Naive thymus-derived CD8-positive, alpha-beta T cell (primary cell): ENCODE measurements at regions not wholly inside any gene's neighbourhood (a gene's known extent, or its start where the extent isn't known, plus 50 kb on each side); places are given as distances from the start of the nearest gene placed in this dataset.
"Not testable (repeated sequence)": the region's sequence is repeated elsewhere in the genome, so short reads cannot be mapped to it uniquely, and the experiment has no call there.

Experiments
- ATAC-seq, 2 donors: fragments of 150-1000 bp; cut with Tn5 transposase in 1 of 2; sonication (Bioruptor Pico), chemical (Tn5 transposase) in 1 of 2; 1 replicate in 1 of 2; 2 replicates in 1 of 2; pipeline ENCODE4 v1.10.0; 2021; ENCODE audit warnings: mild to moderate bottlenecking in 2 of 2, moderate library complexity in 2 of 2
- POLR2A ChIA-PET: fragments of 350-600 bp; sonication (Branson Sonifier 250); formaldehyde crosslinking; loops from one replicate; lab custom pipeline; 2021; ENCODE audit warnings: antibody characterized with exemption; lab: Charles Lee
- DNase-seq, 10 donors: peaks; one replicate each; pipeline versions ENCODE4 v3.0.0 to v3.0.0-alpha.2; 2020 to 2022
- H3K27ac Mint-ChIP-seq, 10 donors: one replicate each; pipeline ENCODE4 v1.8.0; 2020 to 2022; ENCODE audit warnings: mild to moderate bottlenecking in 10 of 10, mixed read lengths in 10 of 10, moderate library complexity in 4 of 10, inconsistent platforms in 1 of 10
- H3K27me3 Mint-ChIP-seq, 5 donors: one replicate each; pipeline ENCODE4 v1.8.0; 2021 to 2022; ENCODE audit warnings: mixed read lengths in 5 of 5
- H3K36me3 Mint-ChIP-seq, 3 donors: one replicate each; pipeline ENCODE4 v1.8.0; 2020 to 2022; ENCODE audit warnings: mixed read lengths in 3 of 3, mild to moderate bottlenecking in 2 of 3, inconsistent platforms in 1 of 3
- H3K4me1 Mint-ChIP-seq, 4 donors: one replicate each; pipeline ENCODE4 v1.8.0; 2021 to 2022; ENCODE audit warnings: mixed read lengths in 4 of 4
- H3K4me3 Mint-ChIP-seq, 10 donors: one replicate each; pipeline ENCODE4 v1.8.0; 2020 to 2022; ENCODE audit warnings: mild to moderate bottlenecking in 10 of 10, mixed read lengths in 10 of 10, moderate library complexity in 6 of 10, inconsistent platforms in 1 of 10
- H3K9me3 Mint-ChIP-seq, 9 donors: one replicate each; pipeline ENCODE4 v1.8.0; 2020 to 2022; ENCODE audit warnings: mixed read lengths in 9 of 9, mild to moderate bottlenecking in 3 of 9, inconsistent platforms in 1 of 9, moderate library complexity in 1 of 9

- H3K27ac Mint-ChIP-seq, ATAC-seq, H3K36me3 Mint-ChIP-seq, POLR2A ChIA-PET, H3K9me3 Mint-ChIP-seq, DNase-seq, H3K4me3 Mint-ChIP-seq: not testable (repeated sequence)
- Mint-ChIP-seq H3K27me3 (peaks cover 2 to 23% (median 4%) of the 10 kb centered on the region in 5 donors), H3K4me1 (peaks cover 2 to 15% (median 10%) of the 10 kb centered on the region in 4 donors)
These were observed 107.5 kb downstream of the FAM72B start for GRCh38 chr1:121076674-121077073.

GRCh38 chr1:121079655-121080054 lies 104.5 kb downstream of the FAM72B start:
- POLR2A ChIA-PET, DNase-seq, ATAC-seq, H3K9me3 Mint-ChIP-seq, H3K27ac Mint-ChIP-seq, H3K36me3 Mint-ChIP-seq: not testable (repeated sequence)
- peaks cover 3 to 25% (median 7%) of the 10 kb centered on the region in 5 donors for H3K27me3 Mint-ChIP-seq
- H3K4me3 Mint-ChIP-seq = peak overlapping the region in 1 of 10 donors; percentile 32
- peaks cover 2 to 14% (median 11%) of the 10 kb centered on the region in 4 donors for H3K4me1 Mint-ChIP-seq

GRCh38 chr1:121080197-121080903 lies 103.8 kb downstream of the FAM72B start:
- H3K27ac Mint-ChIP-seq, DNase-seq, ATAC-seq, H3K9me3 Mint-ChIP-seq, POLR2A ChIA-PET, H3K36me3 Mint-ChIP-seq: not testable (repeated sequence)
- Mint-ChIP-seq H3K27me3 (peaks cover 3 to 32% (median 9%) of the 10 kb centered on the region in 5 donors), H3K4me3 (peak overlapping the region; percentile 20 to 73 (median 40)), H3K4me1 (peaks cover 2 to 14% (median 11%) of the 10 kb centered on the region in 4 donors)

- Mint-ChIP-seq H3K4me1 (peaks cover 2 to 14% (median 11%) of the 10 kb centered on the region in 4 donors), H3K4me3 (peak overlapping the region; percentile 20 to 56 (median 34)), H3K27me3 (peaks cover 3 to 33% (median 9%) of the 10 kb centered on the region in 5 donors)
- POLR2A ChIA-PET, DNase-seq, H3K9me3 Mint-ChIP-seq, H3K27ac Mint-ChIP-seq, H3K36me3 Mint-ChIP-seq: not testable (repeated sequence)
- ATAC-seq = peak in 1 of 2 donors; percentile 38
These were observed 103.3 kb downstream of the FAM72B start for GRCh38 chr1:121080904-121081264.

GRCh38 chr1:121081625-121082199 lies 102.4 kb downstream of the FAM72B start:
- Mint-ChIP-seq H3K4me1 (peaks cover 2 to 14% (median 11%) of the 10 kb centered on the region in 4 donors), H3K27me3 (peaks cover 0 to 33% (median 7%) of the 10 kb centered on the region in 5 donors), H3K4me3 (peak overlapping the region in 2 of 10 donors; percentile 4 to 19)
- H3K9me3 Mint-ChIP-seq, H3K27ac Mint-ChIP-seq, H3K36me3 Mint-ChIP-seq, POLR2A ChIA-PET, DNase-seq, ATAC-seq: not testable (repeated sequence)

- not testable (repeated sequence) for H3K4me3 Mint-ChIP-seq, ATAC-seq, H3K36me3 Mint-ChIP-seq
These were observed 101.1 kb downstream of the FAM72B start for GRCh38 chr1:121082995-121083394.

GRCh38 chr1:121086249-121086648 lies 97.9 kb downstream of the FAM72B start:
- H3K4me1 Mint-ChIP-seq, DNase-seq, H3K9me3 Mint-ChIP-seq, POLR2A ChIA-PET, ATAC-seq, H3K4me3 Mint-ChIP-seq, H3K36me3 Mint-ChIP-seq: not testable (repeated sequence)
- Mint-ChIP-seq H3K27me3 (peaks cover 0 to 14% (median 7%) of the 10 kb centered on the region in 5 donors), H3K27ac (peak overlapping the region in 1 of 10 donors; percentile 68)

More at GRCh38 chr1:121082995-121083394, 101.1 kb downstream of the FAM72B start:
- POLR2A ChIA-PET, DNase-seq, H3K9me3 Mint-ChIP-seq, H3K27ac Mint-ChIP-seq: not testable (repeated sequence)
- Mint-ChIP-seq H3K27me3 (peaks cover 0 to 33% (median 7%) of the 10 kb centered on the region in 5 donors), H3K4me1 (peaks cover 2 to 14% (median 11%) of the 10 kb centered on the region in 4 donors)

- ATAC-seq = not testable (repeated sequence)
- H3K4me3 Mint-ChIP-seq = peak overlapping the region in 1 of 10 donors; percentile 15
These were observed 96.9 kb downstream of the FAM72B start for GRCh38 chr1:121087221-121087620.

GRCh38 chr1:121088568-121088967 lies 95.6 kb downstream of the FAM72B start:
- H3K27me3 Mint-ChIP-seq, H3K9me3 Mint-ChIP-seq, H3K27ac Mint-ChIP-seq, POLR2A ChIA-PET, H3K36me3 Mint-ChIP-seq, H3K4me1 Mint-ChIP-seq, ATAC-seq, DNase-seq, H3K4me3 Mint-ChIP-seq: not testable (repeated sequence)

More at GRCh38 chr1:121087221-121087620, 96.9 kb downstream of the FAM72B start:
- H3K4me1 Mint-ChIP-seq, H3K27ac Mint-ChIP-seq, POLR2A ChIA-PET, DNase-seq, H3K9me3 Mint-ChIP-seq, H3K36me3 Mint-ChIP-seq, H3K27me3 Mint-ChIP-seq: not testable (repeated sequence)

- H3K4me1 Mint-ChIP-seq, POLR2A ChIA-PET, ATAC-seq, H3K9me3 Mint-ChIP-seq, DNase-seq, H3K27me3 Mint-ChIP-seq, H3K27ac Mint-ChIP-seq, H3K4me3 Mint-ChIP-seq, H3K36me3 Mint-ChIP-seq: not testable (repeated sequence)
These were observed 91.7 kb downstream of the FAM72B start for GRCh38 chr1:121092329-121092968.

GRCh38 chr1:121095014-121095413 lies 89.1 kb downstream of the FAM72B start:
- H3K27ac Mint-ChIP-seq = not testable (repeated sequence)

GRCh38 chr1:121097127-121097866 lies 86.8 kb downstream of the FAM72B start:
- H3K27me3 Mint-ChIP-seq, H3K36me3 Mint-ChIP-seq, POLR2A ChIA-PET, H3K4me1 Mint-ChIP-seq, H3K9me3 Mint-ChIP-seq: not testable (repeated sequence)
- Mint-ChIP-seq H3K4me3 (peak overlapping the region; percentile 22 to 84 (median 55)), H3K27ac (peak overlapping the region in 5 of 10 donors; percentile 14 to 61 (median 44))
- peak; percentile 69 to 87 (median 82) for DNase-seq
- peak; percentile 89 to 93 for ATAC-seq

More at GRCh38 chr1:121095014-121095413, 89.1 kb downstream of the FAM72B start:
- H3K4me1 Mint-ChIP-seq, DNase-seq, POLR2A ChIA-PET, H3K36me3 Mint-ChIP-seq, H3K27me3 Mint-ChIP-seq, ATAC-seq, H3K9me3 Mint-ChIP-seq: not testable (repeated sequence)
- peak overlapping the region in 1 of 10 donors; percentile 45 for H3K4me3 Mint-ChIP-seq
